DOHH2 (cell line): ENCODE measurements at regions not wholly inside any gene's neighbourhood (a gene's known extent, or its start where the extent isn't known, plus 50 kb on each side); places are given as distances from the start of the nearest gene placed in this dataset.

ENCODE experiments used
- H3F3A ChIP-seq: fragments of 200-600 bp; sonication (generic), shearing (Covaris generic); 2 replicates; pipeline ENCODE4 v1.6.0; 2016; ENCODE audit warnings: antibody characterized with exemption, mild to moderate bottlenecking; ENCODE audit not compliant: control insufficient read depth, insufficient read depth
- H3K27ac ChIP-seq: fragments of 200-600 bp; sonication (generic); 2 replicates; pipeline ENCODE4 v1.5.1; 2014; ENCODE audit warnings: low read depth, mild to moderate bottlenecking, low read length, moderate library complexity
- H3K27me3 ChIP-seq: fragments of 200-600 bp; sonication (generic); 2 replicates; pipeline ENCODE4 v1.6.1; 2014; ENCODE audit warnings: mild to moderate bottlenecking, low read length, mixed read lengths; ENCODE audit not compliant: control insufficient read depth
- H3K36me3 ChIP-seq: fragments of 200-600 bp; sonication (generic); 2 replicates; pipeline ENCODE4 v1.6.1; 2014; ENCODE audit warnings: mild to moderate bottlenecking, low read length, moderate library complexity, mixed read lengths; ENCODE audit not compliant: control insufficient read depth
- H3K4me1 ChIP-seq: fragments of 200-600 bp; sonication (generic); 2 replicates; pipeline ENCODE4 v1.6.1; 2014; ENCODE audit warnings: mild to moderate bottlenecking, low read length, mixed read lengths; ENCODE audit not compliant: control insufficient read depth
- H3K4me2 ChIP-seq: fragments of 200-600 bp; sonication (generic); 2 replicates; pipeline ENCODE4 v1.6.0; 2014; ENCODE audit warnings: mild to moderate bottlenecking, low read length, moderate library complexity
- H3K4me3 ChIP-seq: fragments of 200-600 bp; sonication (generic); 2 replicates; pipeline ENCODE4 v1.5.1; 2014; ENCODE audit warnings: mild to moderate bottlenecking, low read length, mixed read lengths
- H3K79me2 ChIP-seq: fragments of 200-600 bp; sonication (generic); 2 replicates; pipeline ENCODE4 v1.6.1; 2014; ENCODE audit warnings: mild to moderate bottlenecking, low read length, mixed read lengths; ENCODE audit not compliant: control insufficient read depth
- H3K9me2 ChIP-seq: fragments of 200-600 bp; sonication (generic); replicated peaks from 2 replicates; pipeline ENCODE4 v1.6.1; 2014; ENCODE audit warnings: mild to moderate bottlenecking, low read length, mixed read lengths; ENCODE audit not compliant: control insufficient read depth
- H3K9me3 ChIP-seq: fragments of 200-600 bp; sonication (generic); 2 replicates; pipeline ENCODE4 v1.6.1; 2014; ENCODE audit warnings: antibody characterized with exemption, low read length, mixed read lengths; ENCODE audit not compliant: control insufficient read depth, insufficient read depth
- H4K20me1 ChIP-seq: fragments of 200-600 bp; sonication (generic); 2 replicates; pipeline ENCODE4 v1.6.0; 2014; ENCODE audit warnings: low read depth, mild to moderate bottlenecking, antibody characterized with exemption, low read length, moderate library complexity; ENCODE audit not compliant: control insufficient read depth, insufficient read depth
- EZH2phosphoT487 ChIP-seq: fragments of 200-600 bp; sonication (generic); IDR thresholded peaks from 2 replicates; pipeline ENCODE4 v1.6.1; 2017; ENCODE audit warnings: borderline replicate concordance, mild to moderate bottlenecking, antibody characterized with exemption, low read length, moderate library complexity, mixed read lengths
- TF ChIP-seq, protein P1 (sequence below): fragments of 200-600 bp; sonication (generic); IDR thresholded peaks from one replicate; pipeline ENCODE4 v1.5.1; 2014; ENCODE audit warnings: antibody characterized with exemption, mild to moderate bottlenecking, low read depth, low read length; ENCODE audit not compliant: poor library complexity, severe bottlenecking

DNA sequence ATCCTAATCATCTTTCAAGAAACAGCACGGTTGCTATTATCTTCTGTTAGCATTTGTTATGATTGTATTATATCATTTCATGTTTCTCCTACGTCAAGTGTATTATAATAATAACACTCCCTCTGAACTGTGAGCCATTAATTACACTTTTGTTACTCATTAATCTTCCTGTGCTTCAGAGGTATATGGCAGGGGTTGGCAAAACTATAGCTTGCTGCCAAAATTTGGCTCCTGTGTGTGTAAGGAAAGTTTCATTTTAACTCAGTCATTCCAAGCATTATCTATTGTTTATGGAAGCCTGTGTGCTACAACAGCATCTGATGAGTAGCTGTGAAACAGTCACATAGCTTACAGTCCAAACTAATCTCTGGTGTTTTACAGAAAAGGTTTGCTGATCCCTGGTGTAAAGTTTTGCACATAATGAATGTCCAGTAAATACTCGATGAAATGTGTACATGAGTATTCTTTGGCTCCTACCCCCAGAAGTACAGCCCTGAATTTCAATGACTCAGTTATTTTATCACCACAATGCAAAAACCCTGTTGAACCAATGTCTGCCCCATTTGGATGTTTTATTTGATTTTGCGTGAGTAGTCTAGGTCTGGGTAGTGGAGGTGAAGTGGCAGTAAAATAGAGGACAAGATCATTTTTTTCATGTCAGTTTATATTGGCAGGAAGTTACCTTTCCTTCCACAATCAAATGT lies 648.2 kb downstream of the MAT2B start:
- Histone ChIP-seq H3K27ac (no peak overlapping the region), H3K4me2 (no peak overlapping the region), H4K20me1 (no peaks in the 10 kb centered on the region), H3K36me3 (no peaks in the 10 kb centered on the region), H3K4me1 (no peaks in the 10 kb centered on the region), H3K9me3 (no peaks in the 10 kb centered on the region), H3F3A (no peaks in the 10 kb centered on the region), H3K9me2 (no peaks in the 10 kb centered on the region), H3K4me3 (no peak overlapping the region), H3K27me3 (no peaks in the 10 kb centered on the region), H3K79me2 (no peaks in the 10 kb centered on the region)
- TF ChIP-seq, protein P1, sequence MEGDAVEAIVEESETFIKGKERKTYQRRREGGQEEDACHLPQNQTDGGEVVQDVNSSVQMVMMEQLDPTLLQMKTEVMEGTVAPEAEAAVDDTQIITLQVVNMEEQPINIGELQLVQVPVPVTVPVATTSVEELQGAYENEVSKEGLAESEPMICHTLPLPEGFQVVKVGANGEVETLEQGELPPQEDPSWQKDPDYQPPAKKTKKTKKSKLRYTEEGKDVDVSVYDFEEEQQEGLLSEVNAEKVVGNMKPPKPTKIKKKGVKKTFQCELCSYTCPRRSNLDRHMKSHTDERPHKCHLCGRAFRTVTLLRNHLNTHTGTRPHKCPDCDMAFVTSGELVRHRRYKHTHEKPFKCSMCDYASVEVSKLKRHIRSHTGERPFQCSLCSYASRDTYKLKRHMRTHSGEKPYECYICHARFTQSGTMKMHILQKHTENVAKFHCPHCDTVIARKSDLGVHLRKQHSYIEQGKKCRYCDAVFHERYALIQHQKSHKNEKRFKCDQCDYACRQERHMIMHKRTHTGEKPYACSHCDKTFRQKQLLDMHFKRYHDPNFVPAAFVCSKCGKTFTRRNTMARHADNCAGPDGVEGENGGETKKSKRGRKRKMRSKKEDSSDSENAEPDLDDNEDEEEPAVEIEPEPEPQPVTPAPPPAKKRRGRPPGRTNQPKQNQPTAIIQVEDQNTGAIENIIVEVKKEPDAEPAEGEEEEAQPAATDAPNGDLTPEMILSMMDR: no peak
- TF ChIP-seq EZH2phosphoT487: no peak

DNA sequence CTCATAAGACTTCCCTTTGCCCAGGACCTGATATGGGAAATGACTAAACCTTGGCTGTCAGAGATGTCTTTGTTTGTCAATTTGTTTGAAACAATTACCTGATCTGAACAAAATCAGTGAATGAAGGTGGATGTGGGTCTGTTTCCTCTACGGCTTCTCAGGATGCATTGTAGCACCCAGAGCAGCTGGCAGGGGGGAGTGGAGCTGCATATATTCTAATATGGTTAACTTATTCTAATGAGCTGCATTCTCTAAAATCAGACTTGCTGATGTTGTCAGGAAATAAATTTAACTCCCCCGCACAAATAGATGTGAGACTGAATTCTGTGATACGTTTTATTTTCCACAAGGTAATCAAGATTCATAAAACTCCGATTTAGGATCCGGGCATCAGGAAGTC lies 665.4 kb downstream of the MAT2B start:
- Histone ChIP-seq H3K79me2 (no peaks in the 10 kb centered on the region), H3K4me1 (no peaks in the 10 kb centered on the region), H3K9me2 (no peaks in the 10 kb centered on the region), H3F3A (no peaks in the 10 kb centered on the region), H3K9me3 (no peaks in the 10 kb centered on the region), H3K27me3 (no peaks in the 10 kb centered on the region), H3K27ac (no peak overlapping the region), H3K4me2 (no peak overlapping the region), H3K36me3 (no peaks in the 10 kb centered on the region), H4K20me1 (no peaks in the 10 kb centered on the region), H3K4me3 (no peak overlapping the region)
- no peak for TF ChIP-seq EZH2phosphoT487
- TF ChIP-seq, protein P1: no peak

DNA sequence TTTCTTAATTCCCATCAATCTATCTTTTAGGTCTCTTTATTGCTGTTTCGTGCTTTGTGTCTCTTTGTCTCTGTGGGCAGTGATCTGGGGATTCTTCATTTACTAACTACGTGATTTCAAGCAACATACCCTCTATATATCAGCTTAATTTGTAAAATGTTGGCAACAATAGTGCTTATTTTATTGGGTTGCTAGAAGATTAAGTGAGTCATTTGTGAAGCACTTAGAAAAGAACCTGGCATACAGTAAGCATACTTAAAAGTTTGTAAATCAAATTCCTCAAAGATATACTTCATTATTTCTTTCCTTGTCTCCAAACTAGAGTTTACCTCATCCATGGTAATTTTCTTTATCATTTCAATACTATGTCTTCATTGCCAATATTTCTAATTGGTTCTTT lies 669.7 kb downstream of the MAT2B start:
- no peak overlapping the region for H3K27ac ChIP-seq
- no peaks in the 10 kb centered on the region for H3K9me3 ChIP-seq
- H3K27me3 ChIP-seq: no peaks in the 10 kb centered on the region
- no peak overlapping the region for H3K4me2 ChIP-seq
- H3K36me3 ChIP-seq: no peaks in the 10 kb centered on the region
- TF ChIP-seq, protein P1: no peak
- no peak for TF ChIP-seq EZH2phosphoT487
- no peaks in the 10 kb centered on the region for H3K79me2 ChIP-seq
- no peak overlapping the region for H3K4me3 ChIP-seq
- H4K20me1 ChIP-seq: no peaks in the 10 kb centered on the region
- no peaks in the 10 kb centered on the region for H3F3A ChIP-seq
- H3K9me2 ChIP-seq: no peaks in the 10 kb centered on the region
- H3K4me1 ChIP-seq: no peaks in the 10 kb centered on the region
